Fibroblast of pulmonary artery (primary cell): ENCODE measurements at regions not wholly inside any gene's neighbourhood (a gene's known extent, or its start where the extent isn't known, plus 50 kb on each side); places are given as distances from the start of the nearest gene placed in this dataset.

Experiments
- DNase-seq: peaks from one replicate; pipeline ENCODE4 v3.0.0-alpha.2; 2010; ENCODE audit warnings: low read depth
- H3K4me3 ChIP-seq: replicated peaks from 2 replicates; pipeline ENCODE4 v1.5.1; 2011; ENCODE audit warnings: low read depth, mild to moderate bottlenecking, control low read depth, low read length, moderate library complexity
- TF ChIP-seq, protein P1 (sequence below): IDR thresholded peaks from 2 replicates; pipeline ENCODE4 v1.5.1; 2011; ENCODE audit warnings: mild to moderate bottlenecking, control low read depth, low read length, inconsistent platforms; ENCODE audit errors: missing control alignments

GRCh38 chr5:155485386-155485785, 471.8 kb downstream of the KIF4B start:
- DNase-seq: no peak
- H3K4me3 ChIP-seq: no peak overlapping the region

GRCh38 chr5:155489949-155490348, 476.4 kb downstream of the KIF4B start:
- no peak for DNase-seq
- H3K4me3 ChIP-seq: no peak overlapping the region
- TF ChIP-seq, protein P1, sequence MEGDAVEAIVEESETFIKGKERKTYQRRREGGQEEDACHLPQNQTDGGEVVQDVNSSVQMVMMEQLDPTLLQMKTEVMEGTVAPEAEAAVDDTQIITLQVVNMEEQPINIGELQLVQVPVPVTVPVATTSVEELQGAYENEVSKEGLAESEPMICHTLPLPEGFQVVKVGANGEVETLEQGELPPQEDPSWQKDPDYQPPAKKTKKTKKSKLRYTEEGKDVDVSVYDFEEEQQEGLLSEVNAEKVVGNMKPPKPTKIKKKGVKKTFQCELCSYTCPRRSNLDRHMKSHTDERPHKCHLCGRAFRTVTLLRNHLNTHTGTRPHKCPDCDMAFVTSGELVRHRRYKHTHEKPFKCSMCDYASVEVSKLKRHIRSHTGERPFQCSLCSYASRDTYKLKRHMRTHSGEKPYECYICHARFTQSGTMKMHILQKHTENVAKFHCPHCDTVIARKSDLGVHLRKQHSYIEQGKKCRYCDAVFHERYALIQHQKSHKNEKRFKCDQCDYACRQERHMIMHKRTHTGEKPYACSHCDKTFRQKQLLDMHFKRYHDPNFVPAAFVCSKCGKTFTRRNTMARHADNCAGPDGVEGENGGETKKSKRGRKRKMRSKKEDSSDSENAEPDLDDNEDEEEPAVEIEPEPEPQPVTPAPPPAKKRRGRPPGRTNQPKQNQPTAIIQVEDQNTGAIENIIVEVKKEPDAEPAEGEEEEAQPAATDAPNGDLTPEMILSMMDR: no peak

More at GRCh38 chr5:155485386-155485785, 471.8 kb downstream of the KIF4B start:
- TF ChIP-seq, protein P1: no peak

GRCh38 chr5:155492191-155492590, 478.6 kb downstream of the KIF4B start:
- H3K4me3 ChIP-seq: no peak overlapping the region
- no peak for DNase-seq
- TF ChIP-seq, protein P1: no peak

DNA sequence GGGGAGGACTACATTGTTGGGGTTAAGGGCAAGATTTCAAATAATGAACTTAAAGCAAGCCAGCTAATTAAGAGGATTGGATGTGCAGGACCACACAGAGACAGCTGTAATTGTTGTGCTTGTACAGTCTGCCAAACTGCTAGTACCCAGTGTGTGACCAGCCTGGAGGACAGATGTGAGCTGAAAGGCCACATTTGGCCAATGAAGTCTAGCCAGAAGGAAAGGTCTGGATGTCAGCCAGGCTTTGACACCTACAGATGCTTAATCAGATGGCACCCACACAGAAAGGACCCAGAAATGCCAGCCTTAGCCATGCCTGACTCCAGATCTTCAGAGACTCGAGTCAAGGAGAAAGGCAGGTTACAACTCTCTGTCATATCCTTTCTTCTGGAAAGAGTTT, 491.1 kb downstream of the KIF4B start:
- H3K4me3 ChIP-seq: no peak overlapping the region
- DNase-seq: no peak
- TF ChIP-seq, protein P1: no peak

- no peak for DNase-seq
- no peak overlapping the region for H3K4me3 ChIP-seq
- TF ChIP-seq, protein P1: no peak
These were observed 493.8 kb downstream of the KIF4B start for GRCh38 chr5:155507363-155507762.

DNA sequence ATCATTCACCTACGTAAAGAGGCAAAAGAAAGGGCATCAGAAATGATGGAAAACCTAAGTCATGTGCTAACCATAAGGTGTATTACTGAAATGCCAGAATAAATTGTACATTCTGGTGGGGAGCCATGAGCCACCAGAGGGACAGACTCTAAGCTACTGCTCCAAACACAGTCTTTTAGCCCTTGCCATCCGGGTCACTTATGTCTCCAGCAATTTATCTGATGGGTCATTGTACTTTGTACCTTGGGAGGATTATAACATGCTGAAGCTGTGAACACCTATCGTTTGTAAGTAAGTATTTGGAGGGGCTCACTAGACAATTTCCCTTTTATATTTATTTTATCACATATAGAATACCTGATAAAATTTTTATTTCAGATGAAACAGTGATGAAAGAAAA, 495.1 kb downstream of the KIF4B start:
- no peak overlapping the region for H3K4me3 ChIP-seq
- TF ChIP-seq, protein P1: no peak
- DNase-seq: no peak

- no peak overlapping the region for H3K4me3 ChIP-seq
- TF ChIP-seq, protein P1: no peak
- no peak for DNase-seq
These were observed 498.8 kb downstream of the KIF4B start for GRCh38 chr5:155512329-155512728.
